ENCODE measurements at regions not wholly inside any gene's neighbourhood (a gene's known extent, or its start where the extent isn't known, plus 50 kb on each side); places are given as distances from the start of the nearest gene placed in this dataset.

- Histone ChIP-seq H4K20me1 (ENCODE audit: control insufficient read depth, extremely low read depth, insufficient read depth, low read length) (no peaks in the 10 kb centered on the region), H2AFZ (ENCODE audit: control insufficient read depth, low read length) (no peak overlapping the region), H3K36me3 (ENCODE audit: control insufficient read depth in 2 of 2, extremely low read depth in 1 of 2, insufficient read depth in 2 of 2, low read length in 2 of 2) (no peaks in the 10 kb centered on the region), H3K4me2 (ENCODE audit: control insufficient read depth, extremely low read depth, insufficient read depth, low read depth, low read length) (no peak overlapping the region), H3K27me3 (ENCODE audit: control insufficient read depth, extremely low read depth, insufficient read depth, low read length) (no peaks in the 10 kb centered on the region), H3K9me3 (ENCODE audit: control insufficient read depth, low read depth, low read length) (peaks cover 10% of the 10 kb centered on the region), H3K9ac (ENCODE audit: control insufficient read depth, extremely low read depth, insufficient read depth, low read length) (no peak overlapping the region), H3K9me1 (ENCODE audit: control insufficient read depth, extremely low read depth, insufficient read depth, low read length) (no peaks in the 10 kb centered on the region), H3K4me3 (ENCODE audit: control insufficient read depth in 2 of 3, extremely low read depth in 1 of 3, insufficient read depth in 2 of 3, low read depth in 1 of 3, low read length in 3 of 3) (no peak overlapping the region), H3K27ac (ENCODE audit: control insufficient read depth, insufficient read depth, low read length) (no peak overlapping the region), H3K4me1 (ENCODE audit: control insufficient read depth, extremely low read depth, insufficient read depth, low read length) (no peaks in the 10 kb centered on the region), H3K79me2 (ENCODE audit: control insufficient read depth, insufficient read depth, low read length) (no peaks in the 10 kb centered on the region)
- dilution Hi-C loops (cut with MboI; ENCODE audit: extremely low pct_ligation_motif_present, low sequenced_read_pairs), result no loop called here
- DNase-seq (ENCODE audit: low read depth, low spot score), result no peak
- TF ChIP-seq CTCF (optimal IDR thresholded peaks at IDR 0.05 in 1 of 3, IDR thresholded peaks at IDR 0.05 in 1 of 3, conservative IDR thresholded peaks at IDR 0.05 in 1 of 3; ENCODE audit: extremely low read depth in 1 of 3, insufficient read depth in 2 of 3, low read length in 3 of 3) (no peak), EZH2 (IDR thresholded peaks at IDR 0.05; ENCODE audit: low read length) (no peak)
- FAIRE-seq, result no peak
These were observed 103.8 kb downstream of the PDGFA start for GRCh38 chr7:415646-416525.

- H3K4me2 ChIP-seq (ENCODE audit: control insufficient read depth, extremely low read depth, insufficient read depth, low read depth, low read length), result no peak overlapping the region
- no peaks in the 10 kb centered on the region for H3K27me3 ChIP-seq (ENCODE audit: control insufficient read depth, extremely low read depth, insufficient read depth, low read length)
- peaks cover 10% of the 10 kb centered on the region for H3K9me3 ChIP-seq (ENCODE audit: control insufficient read depth, low read depth, low read length)
- DNase-seq (ENCODE audit: low read depth, low spot score), result no peak
- no peak for TF ChIP-seq EZH2 (IDR thresholded peaks at IDR 0.05; ENCODE audit: low read length)
- no peak for TF ChIP-seq CTCF (optimal IDR thresholded peaks at IDR 0.05 in 1 of 3, IDR thresholded peaks at IDR 0.05 in 1 of 3, conservative IDR thresholded peaks at IDR 0.05 in 1 of 3; ENCODE audit: extremely low read depth in 1 of 3, insufficient read depth in 2 of 3, low read length in 3 of 3)
- no peak overlapping the region for H2AFZ ChIP-seq (ENCODE audit: control insufficient read depth, low read length)
- H3K36me3 ChIP-seq (ENCODE audit: control insufficient read depth in 2 of 2, extremely low read depth in 1 of 2, insufficient read depth in 2 of 2, low read length in 2 of 2), result no peaks in the 10 kb centered on the region
- no peak overlapping the region for H3K9ac ChIP-seq (ENCODE audit: control insufficient read depth, extremely low read depth, insufficient read depth, low read length)
- H3K4me3 ChIP-seq (ENCODE audit: control insufficient read depth in 2 of 3, extremely low read depth in 1 of 3, insufficient read depth in 2 of 3, low read depth in 1 of 3, low read length in 3 of 3), result no peak overlapping the region
- H3K4me1 ChIP-seq (ENCODE audit: control insufficient read depth, extremely low read depth, insufficient read depth, low read length), result peaks cover 4% of the 10 kb centered on the region
- H3K9me1 ChIP-seq (ENCODE audit: control insufficient read depth, extremely low read depth, insufficient read depth, low read length), result no peaks in the 10 kb centered on the region
- no peaks in the 10 kb centered on the region for H3K79me2 ChIP-seq (ENCODE audit: control insufficient read depth, insufficient read depth, low read length)
- H3K27ac ChIP-seq (ENCODE audit: control insufficient read depth, insufficient read depth, low read length), result no peak overlapping the region
- FAIRE-seq, result no peak
- dilution Hi-C loops (cut with MboI; ENCODE audit: extremely low pct_ligation_motif_present, low sequenced_read_pairs), result no loop called here
- H4K20me1 ChIP-seq (ENCODE audit: control insufficient read depth, extremely low read depth, insufficient read depth, low read length), result no peaks in the 10 kb centered on the region
These were observed 102.7 kb downstream of the PDGFA start for GRCh38 chr7:416761-417624.

Data from keratinocyte (primary cell).